Transverse colon (tissue), 4 donors: ENCODE measurements at regions not wholly inside any gene's neighbourhood (a gene's known extent, or its start where the extent isn't known, plus 50 kb on each side); places are given as distances from the start of the nearest gene placed in this dataset.

Source experiments
- CTCF ChIP-seq, 5 experiments: fragments of 200-600 bp in 3 of 5; fragments of 450-650 bp in 2 of 5; sonication (generic) in 3 of 5; IDR thresholded peaks; 1 replicate in 2 of 5; 2 replicates in 3 of 5; pipeline ENCODE4 v1.5.1; 2016 to 2017; ENCODE audit warnings: antibody characterized with exemption in 5 of 5, inconsistent platforms in 3 of 5, mild to moderate bottlenecking in 2 of 5, moderate library complexity in 1 of 5
- POLR2AphosphoS5 ChIP-seq, 3 donors: sonication (generic); formaldehyde crosslinking; IDR thresholded peaks; one replicate each; pipeline ENCODE4 v1.6.1; 2016; ENCODE audit warnings: antibody characterized with exemption in 3 of 3

- no peak for TF ChIP-seq CTCF (IDR thresholded peaks at IDR 0.05)
- no peak for TF ChIP-seq POLR2AphosphoS5 (IDR thresholded peaks at IDR 0.05)
These were observed 226.2 kb downstream of the POLR1F start for GRCh38 chr7:19482628-19483027.
